Transverse colon (tissue), 3 donors: ENCODE measurements at regions not wholly inside any gene's neighbourhood (a gene's known extent, or its start where the extent isn't known, plus 50 kb on each side); places are given as distances from the start of the nearest gene placed in this dataset.

ENCODE experiments used
- CTCF ChIP-seq, 5 experiments: fragments of 200-600 bp in 3 of 5; fragments of 450-650 bp in 2 of 5; sonication (generic) in 3 of 5; IDR thresholded peaks; 1 replicate in 2 of 5; 2 replicates in 3 of 5; pipeline ENCODE4 v1.5.1; 2016 to 2017; ENCODE audit warnings: antibody characterized with exemption in 5 of 5, inconsistent platforms in 3 of 5, mild to moderate bottlenecking in 2 of 5, moderate library complexity in 1 of 5
- EP300 ChIP-seq: sonication (generic); formaldehyde crosslinking; IDR thresholded peaks from one replicate; pipeline ENCODE4 v1.6.1; 2017; ENCODE audit warnings: antibody characterized with exemption, low read depth
- POLR2A ChIP-seq: fragments of 450-650 bp; IDR thresholded peaks from one replicate; pipeline ENCODE4 v1.6.1; 2016; ENCODE audit warnings: antibody characterized with exemption, mild to moderate bottlenecking, moderate library complexity

DNA sequence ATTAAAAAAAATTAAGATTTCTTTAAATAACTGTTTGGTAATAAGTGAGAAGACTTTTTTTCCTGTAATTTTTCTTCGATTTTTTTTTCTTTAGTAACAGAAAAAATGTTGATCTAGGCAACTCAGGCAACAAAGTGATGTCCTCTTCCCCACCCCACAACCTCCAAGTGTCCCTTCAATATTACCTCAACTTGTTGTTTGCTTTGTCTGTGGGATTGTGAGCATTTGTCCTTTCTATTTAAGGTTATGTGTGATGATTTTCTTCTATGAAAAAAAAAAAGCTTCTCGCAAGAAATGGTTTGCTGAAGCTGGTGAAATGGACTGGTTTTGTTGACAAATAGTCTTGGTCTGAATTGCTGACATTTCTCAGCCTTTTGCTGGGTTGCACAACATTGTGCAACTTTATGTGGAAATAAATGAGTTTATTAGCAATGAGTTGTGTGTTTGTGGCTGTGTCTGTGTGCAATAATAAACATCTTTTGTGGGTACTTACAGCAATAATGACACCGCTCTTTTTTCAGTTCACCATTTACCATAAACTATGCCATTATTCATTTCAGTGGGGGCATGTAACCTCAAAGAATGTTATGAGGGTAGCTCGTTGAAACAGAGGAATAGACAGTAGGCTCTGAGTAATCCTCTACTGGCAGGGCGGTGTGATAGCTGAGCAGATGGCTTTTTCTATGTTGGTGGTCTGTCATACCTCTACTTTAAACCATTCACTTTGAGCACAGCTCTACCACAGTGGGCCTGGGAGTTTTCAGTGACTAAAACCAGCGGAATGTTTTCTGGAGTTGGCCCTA is 218.4 kb downstream of the HLX start:
- TF ChIP-seq POLR2A (no peak), CTCF (IDR thresholded peaks at IDR 0.05) (no peak), EP300 (peak; percentile 29)
